GM23338 (cell line): ENCODE measurements at regions not wholly inside any gene's neighbourhood (a gene's known extent, or its start where the extent isn't known, plus 50 kb on each side); places are given as distances from the start of the nearest gene placed in this dataset.

Experiments
- ATAC-seq: fragments of 200-7000 bp; cut with Tn5 transposase; 3 replicates; pipeline ENCODE4 v1.9.1; 2020
- DNase-seq: peaks from one replicate; pipeline ENCODE4 v3.0.0-alpha.2; 2015; ENCODE audit warnings: low spot score
- H2AFZ ChIP-seq: fragments of 200-600 bp; sonication (generic); 2 replicates; pipeline ENCODE4 v1.8.0; 2016; ENCODE audit warnings: antibody characterized with exemption, mild to moderate bottlenecking, moderate library complexity
- H3F3A ChIP-seq: fragments of 200-600 bp; sonication (generic); replicated peaks from 2 replicates; pipeline ENCODE4 v1.8.0; 2017; ENCODE audit warnings: antibody characterized with exemption, mixed run types, low read depth
- H3K27ac ChIP-seq: fragments of 200-600 bp; sonication (generic); 2 replicates; pipeline ENCODE4 v1.6.1; 2016; ENCODE audit warnings: low read depth
- H3K27me3 ChIP-seq: fragments of 200-600 bp; sonication (generic); 2 replicates; pipeline ENCODE4 v1.8.0; 2016; ENCODE audit warnings: mild to moderate bottlenecking, mixed run types, moderate library complexity; ENCODE audit not compliant: insufficient read depth
- H3K36me3 ChIP-seq: fragments of 200-600 bp; sonication (generic); 2 replicates; pipeline ENCODE4 v1.8.0; 2016; ENCODE audit warnings: mild to moderate bottlenecking; ENCODE audit not compliant: insufficient read depth
- H3K4me1 ChIP-seq: fragments of 200-600 bp; sonication (generic); 2 replicates; pipeline ENCODE4 v1.8.0; 2016; ENCODE audit warnings: mild to moderate bottlenecking, moderate library complexity; ENCODE audit not compliant: insufficient read depth
- H3K4me2 ChIP-seq: fragments of 200-600 bp; sonication (generic); 2 replicates; pipeline ENCODE4 v1.7.1; 2017; ENCODE audit warnings: mixed run types
- H3K4me3 ChIP-seq: fragments of 200-600 bp; sonication (generic); 2 replicates; pipeline ENCODE4 v1.6.1; 2016; ENCODE audit warnings: mixed run types
- H3K79me2 ChIP-seq: fragments of 200-600 bp; sonication (generic); replicated peaks from 2 replicates; pipeline ENCODE4 v1.8.0; 2017; ENCODE audit warnings: mild to moderate bottlenecking; ENCODE audit not compliant: insufficient read depth
- H3K9me2 ChIP-seq: fragments of 200-600 bp; sonication (generic); 2 replicates; pipeline ENCODE4 v1.8.0; 2017; ENCODE audit not compliant: insufficient read depth
- H4K20me1 ChIP-seq: fragments of 200-600 bp; sonication (generic); replicated peaks from 2 replicates; pipeline ENCODE4 v1.8.0; 2017; ENCODE audit warnings: mild to moderate bottlenecking; ENCODE audit not compliant: insufficient read depth
- H3K27ac Mint-ChIP-seq: 2 replicates; pipeline ENCODE4 v1.8.0; 2020; ENCODE audit warnings: inconsistent platforms, mild to moderate bottlenecking, moderate library complexity, mixed read lengths
- H3K27me3 Mint-ChIP-seq: 3 replicates; pipeline ENCODE4 v1.8.0; 2022; ENCODE audit warnings: low read depth, mild to moderate bottlenecking, moderate library complexity, mixed read lengths, inconsistent platforms; ENCODE audit not compliant: insufficient read depth, poor library complexity
- H3K36me3 Mint-ChIP-seq: 3 replicates; pipeline ENCODE4 v1.8.0; 2021; ENCODE audit warnings: low read depth, mild to moderate bottlenecking, inconsistent platforms, moderate library complexity, mixed read lengths
- H3K4me1 Mint-ChIP-seq: 3 replicates; pipeline ENCODE4 v1.8.0; 2020; ENCODE audit warnings: mild to moderate bottlenecking, inconsistent platforms, mixed read lengths
- H3K4me3 Mint-ChIP-seq: 3 replicates; pipeline ENCODE4 v1.8.0; 2021; ENCODE audit warnings: moderate library complexity, mild to moderate bottlenecking, inconsistent platforms, mixed read lengths
- H3K9me3 Mint-ChIP-seq: 3 replicates; pipeline ENCODE4 v1.8.0; 2020; ENCODE audit warnings: moderate library complexity, mild to moderate bottlenecking, inconsistent platforms, mixed read lengths
- EZH2 ChIP-seq: fragments of 200-600 bp; sonication (generic); IDR thresholded peaks from one replicate; pipeline ENCODE4 v1.8.0; 2017; ENCODE audit warnings: antibody characterized with exemption, mild to moderate bottlenecking, low read depth; ENCODE audit not compliant: unreplicated experiment
- EZH2phosphoT487 ChIP-seq: fragments of 200-600 bp; sonication (generic); IDR thresholded peaks from one replicate; pipeline ENCODE4 v1.8.1; 2018; ENCODE audit warnings: antibody characterized with exemption; ENCODE audit not compliant: unreplicated experiment
- STAT1 ChIP-seq: IDR thresholded peaks from one replicate; pipeline ENCODE4 v1.6.1; 2016; ENCODE audit warnings: antibody characterized with exemption; ENCODE audit not compliant: unreplicated experiment
- ZNF331 ChIP-seq: fragments of 250-450 bp; sonication (Bioruptor Pico); IDR thresholded peaks from 2 replicates; pipeline ENCODE4 v1.5.0; 2020; ENCODE audit warnings: low read depth, mild to moderate bottlenecking, moderate library complexity
- ZNF462 ChIP-seq: fragments of 250-450 bp; sonication (Bioruptor Pico); IDR thresholded peaks from 2 replicates; pipeline ENCODE4 v1.5.0; 2020; ENCODE audit warnings: mild to moderate bottlenecking, moderate library complexity
- TF ChIP-seq, protein P1 (sequence below): IDR thresholded peaks from 2 replicates; pipeline ENCODE4 v1.6.1; 2016; ENCODE audit warnings: antibody characterized with exemption

DNA sequence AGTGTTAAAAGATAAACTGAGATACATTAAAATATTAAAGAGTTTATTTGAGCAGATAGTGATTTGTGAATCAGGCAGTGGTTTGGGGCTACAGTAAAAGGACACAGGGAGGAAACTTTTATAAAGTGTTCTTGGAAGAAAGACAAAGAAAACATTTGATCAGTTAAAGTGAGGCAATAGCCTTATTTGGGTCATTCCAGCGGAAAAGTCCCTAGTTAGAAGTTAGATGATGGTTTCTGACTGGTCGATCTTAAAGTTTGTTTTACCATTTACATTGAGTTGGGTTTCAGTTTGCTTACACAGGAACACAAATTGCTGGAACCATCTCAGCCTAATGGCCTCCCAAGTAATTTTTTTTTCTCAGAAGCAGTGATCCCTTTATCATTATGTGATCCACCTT, 69.7 kb downstream of the PPP1R2C start:
- Mint-ChIP-seq H3K9me3 (no peaks in the 10 kb centered on the region), H3K27ac (no peak overlapping the region), H3K4me1 (no peaks in the 10 kb centered on the region), H3K27me3 (no peaks in the 10 kb centered on the region), H3K36me3 (no peaks in the 10 kb centered on the region; the same call in 2 of the 3 replicates), H3K4me3 (no peak overlapping the region)
- Histone ChIP-seq H3K9me2 (no peaks in the 10 kb centered on the region), H3K4me1 (no peaks in the 10 kb centered on the region), H4K20me1 (no peaks in the 10 kb centered on the region), H3K4me3 (no peak overlapping the region), H3K27me3 (no peaks in the 10 kb centered on the region), H3K4me2 (no peak overlapping the region), H3K36me3 (no peaks in the 10 kb centered on the region), H3K79me2 (no peaks in the 10 kb centered on the region), H3F3A (no peaks in the 10 kb centered on the region), H2AFZ (no peak overlapping the region), H3K27ac (no peak overlapping the region)
- DNase-seq (no peak), ATAC-seq (no peak)
- TF ChIP-seq ZNF462, result no peak
- no peak for TF ChIP-seq EZH2
- TF ChIP-seq STAT1, result no peak
- no peak for TF ChIP-seq ZNF331 (CRISPR knock-in tag)
- TF ChIP-seq, protein P1, sequence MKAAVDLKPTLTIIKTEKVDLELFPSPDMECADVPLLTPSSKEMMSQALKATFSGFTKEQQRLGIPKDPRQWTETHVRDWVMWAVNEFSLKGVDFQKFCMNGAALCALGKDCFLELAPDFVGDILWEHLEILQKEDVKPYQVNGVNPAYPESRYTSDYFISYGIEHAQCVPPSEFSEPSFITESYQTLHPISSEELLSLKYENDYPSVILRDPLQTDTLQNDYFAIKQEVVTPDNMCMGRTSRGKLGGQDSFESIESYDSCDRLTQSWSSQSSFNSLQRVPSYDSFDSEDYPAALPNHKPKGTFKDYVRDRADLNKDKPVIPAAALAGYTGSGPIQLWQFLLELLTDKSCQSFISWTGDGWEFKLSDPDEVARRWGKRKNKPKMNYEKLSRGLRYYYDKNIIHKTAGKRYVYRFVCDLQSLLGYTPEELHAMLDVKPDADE, result no peak
- TF ChIP-seq EZH2phosphoT487, result no peak
